ENCODE measurements at regions not wholly inside any gene's neighbourhood (a gene's known extent, or its start where the extent isn't known, plus 50 kb on each side); places are given as distances from the start of the nearest gene placed in this dataset.

GRCh38 chr10:107727767-107728317 is 563.3 kb upstream of the SORCS1 start:
- Mint-ChIP-seq H3K9me3 (peaks cover 11% of the 10 kb centered on the region), H3K36me3 (no peaks in the 10 kb centered on the region), H3K4me1 (no peaks in the 10 kb centered on the region), H3K27ac (no peak overlapping the region), H3K4me3 (no peak overlapping the region)
- no peak for ATAC-seq
- DNase-seq (ENCODE audit: low spot score in 2 of 2): no peak

- Mint-ChIP-seq H3K9me3 (peaks cover 29% of the 10 kb centered on the region), H3K36me3 (no peaks in the 10 kb centered on the region), H3K4me1 (no peaks in the 10 kb centered on the region), H3K27ac (no peak overlapping the region), H3K4me3 (no peak overlapping the region)
- ATAC-seq (no peak), DNase-seq (ENCODE audit: low spot score in 2 of 2) (no peak)
Measured at GRCh38 chr10:107718864-107719263, 554.4 kb upstream of the SORCS1 start.

- H3K36me3 Mint-ChIP-seq: no peaks in the 10 kb centered on the region
- no peaks in the 10 kb centered on the region for H3K4me1 Mint-ChIP-seq
- no peak overlapping the region for H3K27ac Mint-ChIP-seq
- ATAC-seq (no peak), DNase-seq (ENCODE audit: low spot score in 2 of 2) (no peak)
- H3K4me3 Mint-ChIP-seq: no peak overlapping the region
- H3K9me3 Mint-ChIP-seq: peaks cover 27% of the 10 kb centered on the region
Measured at GRCh38 chr10:107717046-107717445, 552.5 kb upstream of the SORCS1 start.

GRCh38 chr10:107715565-107715964 is 551.1 kb upstream of the SORCS1 start:
- H3K9me3 Mint-ChIP-seq: peaks cover 30% of the 10 kb centered on the region
- H3K36me3 Mint-ChIP-seq: no peaks in the 10 kb centered on the region
- ATAC-seq (no peak), DNase-seq (ENCODE audit: low spot score in 2 of 2) (no peak)
- H3K4me3 Mint-ChIP-seq: no peak overlapping the region
- H3K27ac Mint-ChIP-seq: no peak overlapping the region
- no peaks in the 10 kb centered on the region for H3K4me1 Mint-ChIP-seq

- no peak for DNase-seq (ENCODE audit: low spot score in 2 of 2)
- H3K9me3 Mint-ChIP-seq: peaks cover 18% of the 10 kb centered on the region
- no peaks in the 10 kb centered on the region for H3K4me1 Mint-ChIP-seq
- H3K36me3 Mint-ChIP-seq: no peaks in the 10 kb centered on the region
- no peak overlapping the region for H3K4me3 Mint-ChIP-seq
- ATAC-seq: no peak
- H3K27ac Mint-ChIP-seq: no peak overlapping the region
Measured at GRCh38 chr10:107708981-107709380, 544.5 kb upstream of the SORCS1 start.

- ATAC-seq: no peak
- no peak for DNase-seq (ENCODE audit: low spot score in 2 of 2)
- no peaks in the 10 kb centered on the region for H3K36me3 Mint-ChIP-seq
Measured at GRCh38 chr10:107706096-107706725, 541.7 kb upstream of the SORCS1 start.

GRCh38 chr10:107701943-107702342 is 537.4 kb upstream of the SORCS1 start:
- peaks cover 18% of the 10 kb centered on the region for H3K9me3 Mint-ChIP-seq
- no peak overlapping the region for H3K27ac Mint-ChIP-seq
- DNase-seq (ENCODE audit: low spot score in 2 of 2) (no peak), ATAC-seq (no peak)
- H3K4me3 Mint-ChIP-seq: no peak overlapping the region
- H3K36me3 Mint-ChIP-seq: no peaks in the 10 kb centered on the region
- H3K4me1 Mint-ChIP-seq: no peaks in the 10 kb centered on the region

More at GRCh38 chr10:107706096-107706725, 541.7 kb upstream of the SORCS1 start:
- H3K4me3 Mint-ChIP-seq: no peak overlapping the region
- H3K4me1 Mint-ChIP-seq: no peaks in the 10 kb centered on the region
- no peak overlapping the region for H3K27ac Mint-ChIP-seq
- peaks cover 17% of the 10 kb centered on the region for H3K9me3 Mint-ChIP-seq

GRCh38 chr10:107692072-107692471 is 527.6 kb upstream of the SORCS1 start:
- no peak for DNase-seq (ENCODE audit: low spot score in 2 of 2)
- no peak for ATAC-seq
- Mint-ChIP-seq H3K9me3 (peaks cover 14% of the 10 kb centered on the region), H3K4me3 (no peak overlapping the region), H3K27ac (no peak overlapping the region), H3K4me1 (no peaks in the 10 kb centered on the region), H3K36me3 (no peaks in the 10 kb centered on the region)

GRCh38 chr10:107689323-107689722 is 524.8 kb upstream of the SORCS1 start:
- Mint-ChIP-seq H3K4me3 (no peak overlapping the region), H3K4me1 (no peaks in the 10 kb centered on the region), H3K9me3 (peaks cover 28% of the 10 kb centered on the region), H3K36me3 (no peaks in the 10 kb centered on the region), H3K27ac (no peak overlapping the region)
- DNase-seq (ENCODE audit: low spot score in 2 of 2) (no peak), ATAC-seq (no peak)

GRCh38 chr10:107687701-107688100 is 523.2 kb upstream of the SORCS1 start:
- ATAC-seq (no peak), DNase-seq (ENCODE audit: low spot score in 2 of 2) (no peak)
- Mint-ChIP-seq H3K27ac (no peak overlapping the region), H3K9me3 (peaks cover 28% of the 10 kb centered on the region), H3K36me3 (no peaks in the 10 kb centered on the region), H3K4me3 (no peak overlapping the region), H3K4me1 (no peaks in the 10 kb centered on the region)

- Mint-ChIP-seq H3K36me3 (no peaks in the 10 kb centered on the region), H3K4me3 (no peak overlapping the region), H3K27ac (no peak overlapping the region), H3K4me1 (no peaks in the 10 kb centered on the region), H3K9me3 (peaks cover 21% of the 10 kb centered on the region)
- DNase-seq (ENCODE audit: low spot score in 2 of 2): no peak
- no peak for ATAC-seq
Measured at GRCh38 chr10:107686095-107686494, 521.6 kb upstream of the SORCS1 start.

GRCh38 chr10:107671960-107672359 is 507.5 kb upstream of the SORCS1 start:
- Mint-ChIP-seq H3K4me1 (no peaks in the 10 kb centered on the region), H3K36me3 (no peaks in the 10 kb centered on the region), H3K4me3 (no peak overlapping the region), H3K9me3 (peaks cover 20% of the 10 kb centered on the region), H3K27ac (no peak overlapping the region)
- DNase-seq (ENCODE audit: low spot score in 2 of 2): no peak
- no peak for ATAC-seq

- Mint-ChIP-seq H3K4me3 (no peak overlapping the region), H3K4me1 (no peaks in the 10 kb centered on the region), H3K9me3 (peaks cover 26% of the 10 kb centered on the region), H3K27ac (no peak overlapping the region), H3K36me3 (no peaks in the 10 kb centered on the region)
- no peak for DNase-seq (ENCODE audit: low spot score in 2 of 2)
- ATAC-seq: no peak
Measured at GRCh38 chr10:107666214-107666613, 501.7 kb upstream of the SORCS1 start.

GRCh38 chr10:107665459-107665858 is 501.0 kb upstream of the SORCS1 start:
- ATAC-seq (no peak), DNase-seq (ENCODE audit: low spot score in 2 of 2) (no peak)
- H3K9me3 Mint-ChIP-seq: peaks cover 29% of the 10 kb centered on the region
- H3K4me1 Mint-ChIP-seq: no peaks in the 10 kb centered on the region
- no peaks in the 10 kb centered on the region for H3K36me3 Mint-ChIP-seq
- H3K27ac Mint-ChIP-seq: no peak overlapping the region
- H3K4me3 Mint-ChIP-seq: no peak overlapping the region

GRCh38 chr10:107657851-107658250 is 493.3 kb upstream of the SORCS1 start:
- Mint-ChIP-seq H3K4me1 (no peaks in the 10 kb centered on the region), H3K9me3 (peaks cover 26% of the 10 kb centered on the region), H3K36me3 (no peaks in the 10 kb centered on the region), H3K27ac (no peak overlapping the region), H3K4me3 (no peak overlapping the region)
- no peak for DNase-seq (ENCODE audit: low spot score in 2 of 2)
- no peak for ATAC-seq

GRCh38 chr10:107656932-107657331 is 492.4 kb upstream of the SORCS1 start:
- Mint-ChIP-seq H3K4me3 (no peak overlapping the region), H3K9me3 (peaks cover 25% of the 10 kb centered on the region), H3K27ac (no peak overlapping the region), H3K36me3 (no peaks in the 10 kb centered on the region), H3K4me1 (no peaks in the 10 kb centered on the region)
- DNase-seq (ENCODE audit: low spot score in 2 of 2): no peak
- no peak for ATAC-seq

Data from stimulated activated effector memory CD8-positive, alpha-beta T cell treated with anti-CD3 and anti-CD28 coated beads, Interleukin-12 subunit alpha, Interleukin-12 subunit beta, amount 100 ng/mL, for 72 hours (primary cell).